Ascending aorta (tissue), 2 donors: ENCODE measurements at regions not wholly inside any gene's neighbourhood (a gene's known extent, or its start where the extent isn't known, plus 50 kb on each side); places are given as distances from the start of the nearest gene placed in this dataset.

Experiments
- DNase-seq, 2 donors: peaks; one replicate each; pipeline ENCODE4 v3.0.0-alpha.2; 2019; ENCODE audit warnings: low spot score in 2 of 2
- H3K27ac ChIP-seq, 2 donors: fragments of 200-600 bp; sonication (generic); one replicate each; pipeline ENCODE4 v1.5.1; 2016 to 2017; ENCODE audit warnings: mild to moderate bottlenecking in 1 of 2
- H3K27me3 ChIP-seq: fragments of 200-600 bp; sonication (generic); one replicate; pipeline ENCODE4 v1.5.1; 2017
- H3K36me3 ChIP-seq, 2 donors: fragments of 200-600 bp; sonication (generic); one replicate each; pipeline ENCODE4 v1.5.1; 2016
- H3K4me1 ChIP-seq, 2 donors: fragments of 200-600 bp; sonication (generic); one replicate each; pipeline ENCODE4 v1.5.1; 2016 to 2017; ENCODE audit warnings: mild to moderate bottlenecking in 1 of 2
- H3K4me3 ChIP-seq, 2 donors: fragments of 200-600 bp; sonication (generic); one replicate each; pipeline ENCODE4 v1.5.1; 2016 to 2017; ENCODE audit warnings: mild to moderate bottlenecking in 1 of 2
- H3K9me3 ChIP-seq, 2 donors: fragments of 200-600 bp; sonication (generic); one replicate each; pipeline ENCODE4 v1.5.1; 2016
- CTCF ChIP-seq, 3 experiments: fragments of 200-600 bp in 2 of 3; fragments of 450-650 bp in 1 of 3; sonication (generic) in 2 of 3; IDR thresholded peaks; one replicate each; pipeline ENCODE4 v1.5.1; 2016 to 2019; ENCODE audit warnings: antibody characterized with exemption in 3 of 3, mild to moderate bottlenecking in 1 of 3, moderate library complexity in 1 of 3
- intact Hi-C: fragments of 100-400 bp; cut with DNase I; formaldehyde crosslinking; loops from one replicate; pipeline ENCODE4 v1.15.1; 2023

GRCh38 chr10:29237786-29238185 lies 51.1 kb upstream of the LYZL1 start:
- Histone ChIP-seq H3K27me3 (no peaks in the 10 kb centered on the region), H3K9me3 (no peaks in the 10 kb centered on the region), H3K36me3 (no peaks in the 10 kb centered on the region), H3K4me1 (no peaks in the 10 kb centered on the region), H3K27ac (no peak overlapping the region), H3K4me3 (no peak overlapping the region)
- DNase-seq = no peak
- intact Hi-C loops = no loop called here
- no peak for TF ChIP-seq CTCF (IDR thresholded peaks at IDR 0.05)

- H3K27me3 ChIP-seq = no peaks in the 10 kb centered on the region
- H3K4me3 ChIP-seq = no peak overlapping the region
- no peak for DNase-seq
- intact Hi-C loops = no loop called here
- H3K36me3 ChIP-seq = no peaks in the 10 kb centered on the region
- H3K27ac ChIP-seq = no peak overlapping the region
- H3K9me3 ChIP-seq = no peaks in the 10 kb centered on the region
- no peaks in the 10 kb centered on the region for H3K4me1 ChIP-seq
- TF ChIP-seq CTCF (IDR thresholded peaks at IDR 0.05) = no peak
Observed at GRCh38 chr10:29238523-29239135, 50.2 kb upstream of the LYZL1 start.
